Loucy (cell line): ENCODE measurements at regions not wholly inside any gene's neighbourhood (a gene's known extent, or its start where the extent isn't known, plus 50 kb on each side); places are given as distances from the start of the nearest gene placed in this dataset.

ENCODE experiments used
- H2AFZ ChIP-seq: fragments of 200-600 bp; sonication (generic); 2 replicates; pipeline ENCODE4 v1.6.0; 2016; ENCODE audit warnings: antibody characterized with exemption, mild to moderate bottlenecking, low read length, moderate library complexity
- H3F3A ChIP-seq: fragments of 200-600 bp; 2 replicates; pipeline ENCODE4 v1.6.0; 2016; ENCODE audit warnings: antibody characterized with exemption, low read depth, mild to moderate bottlenecking
- H3K27me3 ChIP-seq: fragments of 200-600 bp; sonication (generic); 2 replicates; pipeline ENCODE4 v1.6.1; 2014; ENCODE audit warnings: low read length, mild to moderate bottlenecking; ENCODE audit not compliant: insufficient read depth, poor library complexity, severe bottlenecking
- H3K36me3 ChIP-seq: fragments of 200-600 bp; sonication (generic); 2 replicates; pipeline ENCODE4 v1.6.1; 2016; ENCODE audit warnings: low read length; ENCODE audit not compliant: insufficient read depth
- H3K4me1 ChIP-seq: fragments of 200-600 bp; sonication (generic); 2 replicates; pipeline ENCODE4 v1.5.1; 2014; ENCODE audit warnings: low read length, mild to moderate bottlenecking; ENCODE audit not compliant: insufficient read depth, poor library complexity, severe bottlenecking
- H3K4me2 ChIP-seq: fragments of 200-600 bp; sonication (generic); 2 replicates; pipeline ENCODE4 v1.6.0; 2014; ENCODE audit warnings: antibody characterized with exemption, low read length, low read depth, mild to moderate bottlenecking; ENCODE audit not compliant: poor library complexity, severe bottlenecking
- H3K4me3 ChIP-seq: fragments of 200-600 bp; sonication (generic); 2 replicates; pipeline ENCODE4 v1.5.1; 2014; ENCODE audit warnings: low read length, mild to moderate bottlenecking, mixed read lengths; ENCODE audit not compliant: poor library complexity, severe bottlenecking
- H3K79me2 ChIP-seq: fragments of 200-600 bp; sonication (generic); 2 replicates; pipeline ENCODE4 v1.6.1; 2014; ENCODE audit warnings: low read length; ENCODE audit not compliant: insufficient read depth
- H3K9ac ChIP-seq: fragments of 200-600 bp; sonication (generic); 2 replicates; pipeline ENCODE4 v1.6.0; 2014; ENCODE audit warnings: mild to moderate bottlenecking, low read depth, low read length, moderate library complexity; ENCODE audit not compliant: poor library complexity, severe bottlenecking
- H3K9me2 ChIP-seq: fragments of 200-600 bp; sonication (generic); replicated peaks from 2 replicates; pipeline ENCODE4 v1.6.1; 2016; ENCODE audit warnings: low read depth, low read length, mixed read lengths
- H3K9me3 ChIP-seq: fragments of 200-600 bp; sonication (generic); 2 replicates; pipeline ENCODE4 v1.6.1; 2014; ENCODE audit warnings: mild to moderate bottlenecking, antibody characterized with exemption, low read length, low read depth; ENCODE audit not compliant: insufficient read depth
- H4K20me1 ChIP-seq: fragments of 200-600 bp; sonication (generic); 2 replicates; pipeline ENCODE4 v1.6.0; 2014; ENCODE audit warnings: antibody characterized with exemption, low read length, mild to moderate bottlenecking; ENCODE audit not compliant: insufficient read depth, poor library complexity, severe bottlenecking
- EZH2phosphoT487 ChIP-seq: fragments of 200-600 bp; IDR thresholded peaks from 2 replicates; pipeline ENCODE4 v1.6.1; 2018; ENCODE audit warnings: antibody characterized with exemption, mild to moderate bottlenecking, moderate library complexity, borderline replicate concordance
- TF ChIP-seq, protein P1 (sequence below): fragments of 200-600 bp; sonication (generic); conservative IDR thresholded peaks from 2 replicates; pipeline ENCODE4 v1.5.1; 2014; ENCODE audit warnings: mild to moderate bottlenecking, antibody characterized with exemption, low read length

DNA sequence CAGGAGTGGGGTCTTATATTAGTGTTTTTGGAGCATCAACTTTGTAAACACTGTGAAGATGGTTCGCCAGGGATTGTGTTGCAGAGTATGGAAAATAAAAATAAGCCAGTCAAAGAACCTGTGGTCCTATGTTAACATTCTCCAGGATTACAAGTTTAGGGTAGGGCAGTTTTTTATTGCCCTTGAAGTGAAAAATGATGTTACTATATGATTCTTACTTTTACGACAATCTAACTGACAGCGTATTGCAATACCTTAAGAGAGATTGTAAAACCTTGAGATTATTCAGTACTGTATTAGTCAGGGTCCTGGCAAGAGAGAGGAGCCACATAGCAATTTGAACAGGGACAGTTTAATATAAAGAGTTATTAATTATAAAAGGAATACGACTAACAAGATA lies 144.7 kb upstream of the ZNF608 start:
- no peak for TF ChIP-seq EZH2phosphoT487
- TF ChIP-seq, protein P1, sequence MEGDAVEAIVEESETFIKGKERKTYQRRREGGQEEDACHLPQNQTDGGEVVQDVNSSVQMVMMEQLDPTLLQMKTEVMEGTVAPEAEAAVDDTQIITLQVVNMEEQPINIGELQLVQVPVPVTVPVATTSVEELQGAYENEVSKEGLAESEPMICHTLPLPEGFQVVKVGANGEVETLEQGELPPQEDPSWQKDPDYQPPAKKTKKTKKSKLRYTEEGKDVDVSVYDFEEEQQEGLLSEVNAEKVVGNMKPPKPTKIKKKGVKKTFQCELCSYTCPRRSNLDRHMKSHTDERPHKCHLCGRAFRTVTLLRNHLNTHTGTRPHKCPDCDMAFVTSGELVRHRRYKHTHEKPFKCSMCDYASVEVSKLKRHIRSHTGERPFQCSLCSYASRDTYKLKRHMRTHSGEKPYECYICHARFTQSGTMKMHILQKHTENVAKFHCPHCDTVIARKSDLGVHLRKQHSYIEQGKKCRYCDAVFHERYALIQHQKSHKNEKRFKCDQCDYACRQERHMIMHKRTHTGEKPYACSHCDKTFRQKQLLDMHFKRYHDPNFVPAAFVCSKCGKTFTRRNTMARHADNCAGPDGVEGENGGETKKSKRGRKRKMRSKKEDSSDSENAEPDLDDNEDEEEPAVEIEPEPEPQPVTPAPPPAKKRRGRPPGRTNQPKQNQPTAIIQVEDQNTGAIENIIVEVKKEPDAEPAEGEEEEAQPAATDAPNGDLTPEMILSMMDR, result no peak
- no peak overlapping the region for H3K9ac ChIP-seq

DNA sequence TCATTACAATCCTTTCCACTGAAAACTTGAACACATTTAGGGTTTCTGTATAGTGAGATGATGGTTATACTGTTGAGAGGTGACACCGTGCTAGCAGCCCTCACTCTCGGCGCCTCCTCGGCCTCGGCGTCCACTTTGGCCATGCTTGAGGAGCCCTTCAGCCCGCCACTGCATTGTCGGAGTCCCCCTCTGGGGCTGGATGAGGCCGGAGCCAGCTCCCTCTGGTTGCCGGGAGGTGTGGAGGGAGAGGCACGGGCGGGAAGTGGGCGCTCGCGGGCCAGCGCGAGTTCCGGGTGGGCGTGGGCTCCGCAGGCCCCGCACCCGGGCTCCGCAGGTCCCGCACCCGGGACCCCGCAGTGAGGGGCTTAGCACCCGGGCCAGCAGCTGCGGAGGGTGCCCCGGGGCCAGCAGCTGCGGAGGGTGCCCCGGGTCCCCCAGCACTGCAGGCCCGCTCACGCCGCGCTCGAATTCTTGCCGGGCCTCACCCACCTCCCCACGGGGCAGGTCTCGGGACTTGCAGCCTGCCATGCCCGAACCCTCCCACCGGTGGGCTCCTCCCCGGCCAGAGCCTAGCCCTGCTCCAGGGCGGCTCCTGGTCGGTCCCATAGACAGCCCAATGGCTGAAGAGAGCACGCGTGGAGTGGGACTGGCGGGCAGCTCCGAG lies 145.9 kb upstream of the ZNF608 start:
- no peaks in the 10 kb centered on the region for H4K20me1 ChIP-seq
- H3K9me3 ChIP-seq, result no peaks in the 10 kb centered on the region
- H3F3A ChIP-seq, result no peaks in the 10 kb centered on the region
- H3K36me3 ChIP-seq, result no peaks in the 10 kb centered on the region
- H3K9ac ChIP-seq, result no peak overlapping the region
- H3K4me1 ChIP-seq, result peaks cover 7% of the 10 kb centered on the region
- H3K4me2 ChIP-seq, result no peak overlapping the region
- H3K9me2 ChIP-seq, result no peaks in the 10 kb centered on the region
- H2AFZ ChIP-seq, result no peak overlapping the region
- no peak overlapping the region for H3K4me3 ChIP-seq
- no peak for TF ChIP-seq EZH2phosphoT487
- TF ChIP-seq, protein P1, result no peak
- H3K27me3 ChIP-seq, result no peaks in the 10 kb centered on the region
- no peaks in the 10 kb centered on the region for H3K79me2 ChIP-seq

More for the DNA sequence above, 144.7 kb upstream of the ZNF608 start:
- Histone ChIP-seq H3K79me2 (no peaks in the 10 kb centered on the region), H3K4me1 (peaks cover 7% of the 10 kb centered on the region), H3K9me2 (no peaks in the 10 kb centered on the region), H3K4me3 (no peak overlapping the region), H3K9me3 (no peaks in the 10 kb centered on the region), H3K36me3 (no peaks in the 10 kb centered on the region), H3F3A (no peaks in the 10 kb centered on the region), H3K27me3 (no peaks in the 10 kb centered on the region), H2AFZ (no peak overlapping the region), H3K4me2 (no peak overlapping the region), H4K20me1 (no peaks in the 10 kb centered on the region)

DNA sequence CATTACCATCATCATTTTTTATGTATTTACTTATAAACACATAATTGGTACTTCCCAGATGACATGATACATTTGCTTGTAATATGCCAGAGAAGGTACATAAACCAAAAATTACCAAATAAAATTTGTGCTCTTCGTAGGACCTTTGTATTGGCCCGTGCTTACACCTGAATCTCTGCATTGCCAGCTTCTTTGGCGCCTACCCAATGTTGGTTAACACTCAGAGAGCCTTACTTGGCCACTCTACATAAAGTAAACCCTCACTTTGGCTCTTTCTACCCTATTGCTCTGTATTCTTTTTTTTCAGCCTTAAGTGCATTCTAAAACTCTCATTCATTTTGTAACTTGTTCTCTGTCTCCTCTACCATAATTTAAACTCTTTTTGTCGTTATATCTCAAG lies 148.1 kb upstream of the ZNF608 start:
- H3K4me1 ChIP-seq, result peaks cover 2% of the 10 kb centered on the region
- no peak overlapping the region for H3K9ac ChIP-seq
- H3K4me2 ChIP-seq, result no peak overlapping the region
- no peaks in the 10 kb centered on the region for H3K36me3 ChIP-seq
- H4K20me1 ChIP-seq, result no peaks in the 10 kb centered on the region
- no peaks in the 10 kb centered on the region for H3K9me3 ChIP-seq
- H3F3A ChIP-seq, result no peaks in the 10 kb centered on the region
- H2AFZ ChIP-seq, result no peak overlapping the region
- H3K9me2 ChIP-seq, result no peaks in the 10 kb centered on the region
- no peaks in the 10 kb centered on the region for H3K79me2 ChIP-seq
- H3K27me3 ChIP-seq, result no peaks in the 10 kb centered on the region
- TF ChIP-seq, protein P1, result no peak
- TF ChIP-seq EZH2phosphoT487, result no peak
- no peak overlapping the region for H3K4me3 ChIP-seq
